Fibroblast of the conjunctiva (primary cell): ENCODE measurements at regions not wholly inside any gene's neighbourhood (a gene's known extent, or its start where the extent isn't known, plus 50 kb on each side); places are given as distances from the start of the nearest gene placed in this dataset.
"Not testable (repeated sequence)": the region's sequence is repeated elsewhere in the genome, so short reads cannot be mapped to it uniquely, and the experiment has no call there.

Experiments
- DNase-seq: peaks from one replicate; pipeline ENCODE4 v3.0.0-alpha.2; 2010; ENCODE audit warnings: low read depth

DNA sequence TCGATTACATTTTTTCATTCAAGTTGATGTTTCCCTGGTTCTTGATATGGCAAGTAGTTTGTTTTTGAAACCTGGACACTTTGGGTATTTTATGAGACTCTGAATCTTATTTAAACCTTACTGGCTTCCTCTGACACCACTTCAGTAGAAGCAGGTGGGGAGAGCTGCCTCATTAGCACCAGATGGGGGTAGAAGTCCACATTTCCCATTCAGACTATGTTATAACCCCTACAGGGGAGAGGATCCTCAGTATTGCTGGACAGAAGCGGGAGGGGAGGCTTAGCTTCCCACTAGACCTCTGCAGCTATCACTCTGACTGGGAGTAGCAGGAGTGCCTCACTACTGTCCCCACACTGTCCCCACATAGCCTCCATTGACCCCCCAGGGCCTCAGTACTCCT lies 145.3 kb upstream of the SLC35G4 start:
- DNase-seq: no peak

GRCh38 chr18:11458447-11458846 lies 150.9 kb upstream of the SLC35G4 start:
- DNase-seq: no peak

- not testable (repeated sequence) for DNase-seq
These were observed 151.5 kb upstream of the SLC35G4 start for GRCh38 chr18:11457853-11458252.

- DNase-seq: no peak
These were observed 155.4 kb upstream of the SLC35G4 start for GRCh38 chr18:11454040-11454439.

GRCh38 chr18:11444169-11444568 lies 165.2 kb upstream of the SLC35G4 start:
- DNase-seq: not testable (repeated sequence)

DNA sequence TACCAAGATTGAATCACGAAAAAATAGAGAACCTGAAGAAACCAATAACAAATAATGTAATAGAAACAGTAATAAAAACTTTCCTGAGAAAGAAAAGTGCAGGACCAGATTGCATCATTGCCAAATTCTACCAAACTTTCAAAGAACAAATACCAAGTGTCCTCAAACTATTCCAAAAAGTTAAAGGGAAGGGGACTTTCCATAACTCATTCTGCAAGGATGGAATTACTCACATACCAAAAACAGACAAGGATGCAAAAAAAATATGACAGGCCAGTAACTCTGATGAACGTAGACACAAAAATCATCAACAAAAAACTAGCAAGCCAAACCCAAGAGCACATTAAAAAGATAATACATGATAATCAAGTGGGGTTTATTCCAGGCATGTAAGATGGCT lies 172.3 kb upstream of the SLC35G4 start:
- no peak for DNase-seq

- no peak for DNase-seq
These were observed 177.0 kb upstream of the SLC35G4 start for GRCh38 chr18:11432360-11432811.

DNA sequence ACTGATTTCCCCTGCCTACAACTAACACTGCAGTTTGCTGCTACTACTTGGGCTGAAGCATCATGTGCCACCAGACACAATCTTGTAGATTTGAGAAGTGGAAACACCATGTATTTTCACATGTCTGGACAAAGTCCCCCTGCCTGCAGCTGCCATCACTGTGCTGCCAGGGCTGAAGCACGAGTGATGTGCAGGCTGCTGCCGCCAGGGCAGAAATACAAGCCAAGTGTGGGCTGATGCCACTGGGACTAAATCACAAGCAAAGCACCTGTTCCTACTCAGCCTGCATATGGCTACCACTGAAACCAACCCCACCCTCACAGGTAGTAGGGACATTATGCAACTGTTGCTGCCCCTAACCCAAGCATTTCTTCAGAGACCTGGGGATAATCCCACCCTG lies 179.5 kb upstream of the SLC35G4 start:
- DNase-seq: no peak

DNA sequence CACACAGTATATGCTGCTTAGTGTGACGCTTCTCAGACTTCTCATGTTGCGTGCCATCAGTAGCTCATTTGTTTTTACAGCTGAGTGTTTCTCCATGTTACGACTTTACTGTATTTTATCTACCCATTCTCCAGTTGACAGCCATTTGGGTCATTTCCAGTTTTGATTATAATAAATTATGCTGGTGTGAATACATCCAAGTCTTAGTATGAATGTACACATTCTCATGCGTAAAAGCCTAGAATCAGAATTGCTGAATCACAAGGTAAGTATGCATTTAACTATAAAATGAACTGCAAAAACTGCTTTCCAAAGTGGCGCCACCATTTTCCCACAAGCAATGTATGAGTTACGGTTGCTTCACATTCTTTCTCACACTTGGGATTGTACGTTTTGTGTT lies 184.2 kb upstream of the SLC35G4 start:
- no peak for DNase-seq

DNA sequence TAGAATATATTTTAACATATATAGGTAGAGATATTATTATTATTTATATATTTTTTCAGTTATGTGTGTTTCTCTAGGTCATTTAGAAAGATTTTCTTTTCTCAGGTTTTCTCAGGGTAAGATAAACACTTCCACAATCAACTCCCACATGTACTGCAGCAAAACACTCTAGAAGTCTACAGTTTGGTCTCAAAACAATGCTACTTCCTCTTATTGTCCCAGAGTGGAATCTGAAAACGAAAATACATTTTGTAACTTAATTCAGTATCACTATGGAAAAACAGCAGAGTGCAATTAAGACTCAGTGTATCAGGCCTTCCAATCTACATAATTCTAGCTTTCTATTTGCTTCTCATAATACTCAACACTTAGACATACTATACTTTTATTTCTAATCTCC lies 190.1 kb upstream of the SLC35G4 start:
- DNase-seq: no peak

DNA sequence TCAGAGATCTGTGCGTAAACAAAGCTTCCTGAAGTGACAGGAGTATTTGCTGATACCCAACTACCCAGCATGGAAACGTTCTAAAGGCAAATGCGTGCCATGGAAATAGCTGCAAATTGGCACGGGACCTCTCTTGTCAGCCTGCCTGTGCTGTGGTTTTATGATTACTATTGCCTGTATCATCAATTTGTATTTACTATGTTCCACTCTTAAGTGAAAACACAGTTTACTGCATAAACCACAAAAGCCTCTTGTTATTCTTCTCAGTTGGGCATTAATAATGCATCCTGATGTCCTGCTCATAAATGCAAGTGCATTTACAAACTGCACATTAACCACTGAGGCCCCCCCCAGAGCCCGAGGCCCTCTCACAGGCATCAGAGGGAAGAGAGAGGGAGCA lies 196.6 kb upstream of the SLC35G4 start:
- DNase-seq: no peak

GRCh38 chr18:11411048-11411447 lies 198.3 kb upstream of the SLC35G4 start:
- DNase-seq: no peak

DNA sequence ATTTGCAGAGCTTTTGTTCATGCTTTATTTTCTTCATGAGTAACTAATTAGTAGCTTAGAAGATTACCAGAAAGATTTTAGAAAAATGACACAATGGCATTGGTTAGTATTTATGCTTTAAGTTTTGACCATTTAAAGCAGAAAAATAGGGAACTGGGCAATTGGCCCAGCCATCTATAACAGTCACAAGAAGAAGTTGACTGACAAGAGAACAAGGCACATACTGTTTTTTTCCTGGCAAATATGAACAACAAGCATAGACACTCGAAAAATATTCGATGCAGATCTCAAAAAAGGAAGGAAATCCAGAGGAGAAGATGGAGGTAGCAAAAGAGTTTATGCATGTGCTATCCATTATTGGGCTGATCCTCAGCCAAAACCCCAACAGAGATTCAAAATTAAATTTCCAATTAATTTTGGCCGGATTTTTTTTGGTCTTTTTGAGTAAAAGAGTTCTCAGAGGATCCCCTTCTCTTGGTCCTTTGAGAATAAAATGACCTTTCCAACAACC lies 200.8 kb upstream of the SLC35G4 start:
- no peak for DNase-seq

GRCh38 chr18:11407940-11408339 lies 201.5 kb upstream of the SLC35G4 start:
- DNase-seq: no peak

DNA sequence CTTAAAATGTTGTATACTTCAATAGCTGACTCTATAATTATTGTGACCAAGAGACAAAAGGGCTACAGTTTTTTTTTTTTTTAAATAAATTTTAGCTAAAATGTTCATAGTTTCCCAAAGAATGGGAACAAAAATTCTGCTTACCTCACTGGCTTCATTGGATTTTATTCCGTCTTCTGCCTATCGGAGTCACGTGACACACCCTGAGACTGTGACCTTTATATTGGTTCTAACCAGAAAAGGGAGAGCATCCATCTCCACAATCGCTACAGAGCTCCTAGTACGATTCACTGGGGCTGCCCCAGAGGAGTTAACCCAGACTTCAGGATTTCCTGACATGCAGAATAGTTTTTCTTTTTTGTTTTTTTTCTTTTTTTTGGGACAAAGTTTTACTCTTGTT lies 203.6 kb upstream of the SLC35G4 start:
- no peak for DNase-seq

DNA sequence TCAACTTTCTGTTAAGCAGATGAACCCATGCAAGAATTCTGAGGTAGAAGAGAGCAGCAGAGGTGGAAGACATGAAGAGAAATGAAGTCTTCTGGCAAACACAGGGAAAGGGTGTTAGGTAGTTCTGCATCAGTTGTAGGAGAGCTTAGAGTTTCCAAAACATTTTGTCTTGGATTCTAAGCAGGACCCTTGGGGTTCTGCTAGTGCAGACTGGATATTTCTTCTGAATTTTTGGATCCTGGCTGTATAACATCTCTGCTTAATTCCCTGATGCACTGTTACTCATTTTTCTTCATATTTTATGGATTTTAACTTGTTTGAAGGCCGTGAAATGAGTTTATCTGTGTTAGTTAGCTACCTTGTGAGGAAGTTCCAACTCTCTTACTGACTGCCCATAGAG lies 208.7 kb upstream of the SLC35G4 start:
- DNase-seq: no peak

- no peak for DNase-seq
These were observed 210.8 kb upstream of the SLC35G4 start for GRCh38 chr18:11398625-11399024.

DNA sequence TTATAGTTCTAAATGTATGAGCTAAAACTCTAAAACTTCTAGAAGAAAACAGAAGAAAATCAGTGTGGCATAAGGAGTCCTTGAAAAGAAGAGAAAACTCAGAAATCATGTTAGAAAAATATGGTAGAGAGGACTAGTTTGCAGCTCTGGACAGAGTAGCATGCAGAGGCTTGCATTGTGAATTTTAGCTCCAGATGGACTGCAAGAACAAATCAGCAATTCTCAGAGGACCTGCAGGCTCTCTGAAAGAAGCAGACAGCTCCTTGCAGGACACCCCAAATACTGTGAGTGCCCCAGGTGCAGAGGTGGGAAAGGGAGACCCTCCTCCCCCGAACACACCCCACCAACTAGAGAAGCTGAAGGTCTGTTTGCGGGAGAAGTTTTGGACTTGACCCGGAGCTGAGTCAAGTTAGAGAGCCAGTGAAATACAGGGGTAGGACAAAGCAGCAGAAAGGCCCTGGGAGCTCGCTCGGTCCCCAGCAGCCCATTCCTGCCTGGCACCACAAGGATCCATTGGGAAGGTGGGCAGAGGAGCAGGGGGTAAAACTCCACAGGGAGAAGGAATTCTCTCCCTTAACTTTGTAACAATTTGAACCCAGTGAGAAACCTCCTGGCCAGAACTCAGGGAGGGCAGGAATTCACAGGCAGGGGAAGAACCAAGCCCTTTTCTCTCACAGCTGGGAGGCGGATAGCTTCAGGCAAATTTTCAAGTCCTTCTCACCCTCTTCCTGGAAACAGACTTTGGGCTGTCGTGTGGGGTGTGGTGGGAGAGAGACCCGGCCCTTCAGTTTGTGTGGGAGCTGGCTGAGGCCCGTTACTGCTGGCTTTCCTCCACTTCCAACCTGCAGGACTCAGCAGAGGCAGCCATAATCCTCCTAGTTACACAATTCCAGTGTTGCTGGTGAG lies 216.2 kb upstream of the SLC35G4 start:
- DNase-seq: no peak

DNA sequence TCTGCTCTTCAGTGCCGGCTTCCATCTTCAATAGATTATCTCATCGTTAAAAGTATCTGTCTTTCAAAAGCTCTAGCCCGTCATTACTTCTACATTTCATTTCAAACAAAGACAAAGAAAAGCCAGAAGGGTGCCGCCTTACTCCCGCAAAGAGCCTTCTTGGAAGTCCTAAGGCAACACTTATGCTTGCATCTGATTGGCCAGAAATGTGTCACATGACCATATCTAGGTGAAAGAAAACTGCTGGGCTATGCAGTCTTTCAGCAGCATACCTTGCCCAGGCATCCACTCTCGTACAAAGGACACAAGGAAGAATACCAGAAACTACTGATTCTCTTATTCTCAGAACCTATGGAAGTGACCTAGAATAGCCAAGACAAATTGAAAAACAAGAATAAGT lies 217.1 kb upstream of the SLC35G4 start:
- no peak for DNase-seq

GRCh38 chr18:11391661-11392060 lies 217.7 kb upstream of the SLC35G4 start:
- DNase-seq: no peak

- no peak for DNase-seq
These were observed 220.4 kb upstream of the SLC35G4 start for GRCh38 chr18:11388755-11389680.

DNA sequence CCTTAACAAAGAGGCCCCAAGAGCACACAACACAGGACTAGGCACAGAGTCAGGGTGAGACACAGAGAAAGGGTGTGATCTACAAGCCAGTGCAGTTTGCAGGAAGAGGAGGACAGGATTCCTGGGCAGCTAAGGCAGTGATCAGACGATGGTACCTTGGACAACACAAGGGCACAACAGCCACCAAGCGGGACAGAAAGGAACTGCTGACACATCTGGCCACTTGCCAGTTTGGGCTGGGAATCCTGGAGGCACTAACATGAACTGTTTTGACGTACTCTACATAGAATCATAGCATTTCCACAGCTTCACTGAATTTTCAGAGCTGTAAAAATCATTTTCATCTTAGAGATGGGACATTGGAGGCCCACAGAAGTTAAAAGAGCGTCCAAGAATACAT lies 221.5 kb upstream of the SLC35G4 start:
- DNase-seq: no peak

- DNase-seq: no peak
These were observed 226.0 kb upstream of the SLC35G4 start for GRCh38 chr18:11383381-11383780.
